Activated CD4-positive, alpha-beta T cell treated with anti-CD3 and anti-CD28 coated beads, Interleukin-2, amount 50 U/mL, for 16 hours (primary cell): ENCODE measurements at regions not wholly inside any gene's neighbourhood (a gene's known extent, or its start where the extent isn't known, plus 50 kb on each side); places are given as distances from the start of the nearest gene placed in this dataset.
"Not testable (repeated sequence)": the region's sequence is repeated elsewhere in the genome, so short reads cannot be mapped to it uniquely, and the experiment has no call there.

Experiments used
- DNase-seq: peaks from one replicate; pipeline ENCODE4 v3.0.0-alpha.2; 2020

GRCh38 chrX:22855693-22856092 lies 144.1 kb upstream of the DDX53 start:
- DNase-seq = no peak

GRCh38 chrX:22859642-22860041 lies 140.1 kb upstream of the DDX53 start:
- no peak for DNase-seq

- DNase-seq = not testable (repeated sequence)
These were observed 133.0 kb upstream of the DDX53 start for GRCh38 chrX:22866801-22867200.

GRCh38 chrX:22882543-22882942 lies 117.2 kb upstream of the DDX53 start:
- DNase-seq = no peak

GRCh38 chrX:22889819-22890218 lies 109.9 kb upstream of the DDX53 start:
- DNase-seq = no peak

- no peak for DNase-seq
These were observed 87.1 kb upstream of the DDX53 start for GRCh38 chrX:22912616-22913015.

GRCh38 chrX:22922961-22923360 lies 76.8 kb upstream of the DDX53 start:
- DNase-seq = no peak

- DNase-seq = no peak
These were observed 65.1 kb upstream of the DDX53 start for GRCh38 chrX:22934640-22935039.

GRCh38 chrX:22944945-22945344 lies 54.8 kb upstream of the DDX53 start:
- DNase-seq = no peak
